ENCODE measurements at regions not wholly inside any gene's neighbourhood (a gene's known extent, or its start where the extent isn't known, plus 50 kb on each side); places are given as distances from the start of the nearest gene placed in this dataset.

DNA sequence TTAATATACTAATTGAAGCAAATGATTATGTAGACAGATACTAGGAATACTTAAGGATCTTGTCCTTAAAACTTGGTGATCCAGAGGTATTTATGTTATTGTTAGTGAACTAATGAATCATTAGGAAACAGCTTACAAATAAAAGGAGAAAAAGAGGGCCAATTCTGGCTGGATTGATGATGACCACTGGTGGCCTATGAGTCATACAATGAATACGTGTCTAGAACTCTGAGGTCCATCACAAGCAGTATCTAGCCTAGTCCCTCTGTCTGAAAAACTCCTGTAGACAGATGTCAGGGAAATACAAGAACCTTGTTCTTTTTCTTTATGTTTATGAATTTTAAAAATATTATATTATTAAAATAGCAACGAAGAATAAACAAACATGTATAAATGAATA lies 51.7 kb upstream of the RTL1 start:
- no peaks in the 10 kb centered on the region for H3K27me3 ChIP-seq
- DNase-seq = no peak
- no peaks in the 10 kb centered on the region for H3K9me3 ChIP-seq
- no peaks in the 10 kb centered on the region; the same call in 1 of the 2 replicates for H3K4me1 ChIP-seq
- TF ChIP-seq, protein P1, sequence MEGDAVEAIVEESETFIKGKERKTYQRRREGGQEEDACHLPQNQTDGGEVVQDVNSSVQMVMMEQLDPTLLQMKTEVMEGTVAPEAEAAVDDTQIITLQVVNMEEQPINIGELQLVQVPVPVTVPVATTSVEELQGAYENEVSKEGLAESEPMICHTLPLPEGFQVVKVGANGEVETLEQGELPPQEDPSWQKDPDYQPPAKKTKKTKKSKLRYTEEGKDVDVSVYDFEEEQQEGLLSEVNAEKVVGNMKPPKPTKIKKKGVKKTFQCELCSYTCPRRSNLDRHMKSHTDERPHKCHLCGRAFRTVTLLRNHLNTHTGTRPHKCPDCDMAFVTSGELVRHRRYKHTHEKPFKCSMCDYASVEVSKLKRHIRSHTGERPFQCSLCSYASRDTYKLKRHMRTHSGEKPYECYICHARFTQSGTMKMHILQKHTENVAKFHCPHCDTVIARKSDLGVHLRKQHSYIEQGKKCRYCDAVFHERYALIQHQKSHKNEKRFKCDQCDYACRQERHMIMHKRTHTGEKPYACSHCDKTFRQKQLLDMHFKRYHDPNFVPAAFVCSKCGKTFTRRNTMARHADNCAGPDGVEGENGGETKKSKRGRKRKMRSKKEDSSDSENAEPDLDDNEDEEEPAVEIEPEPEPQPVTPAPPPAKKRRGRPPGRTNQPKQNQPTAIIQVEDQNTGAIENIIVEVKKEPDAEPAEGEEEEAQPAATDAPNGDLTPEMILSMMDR (IDR thresholded peaks at IDR 0.05; ENCODE audit: low read depth, low read length) = no peak
- H3K4me3 ChIP-seq (ENCODE audit: low read depth, low read length) = no peak overlapping the region
- peaks cover 76% of the 10 kb centered on the region for H3K36me3 ChIP-seq

DNA sequence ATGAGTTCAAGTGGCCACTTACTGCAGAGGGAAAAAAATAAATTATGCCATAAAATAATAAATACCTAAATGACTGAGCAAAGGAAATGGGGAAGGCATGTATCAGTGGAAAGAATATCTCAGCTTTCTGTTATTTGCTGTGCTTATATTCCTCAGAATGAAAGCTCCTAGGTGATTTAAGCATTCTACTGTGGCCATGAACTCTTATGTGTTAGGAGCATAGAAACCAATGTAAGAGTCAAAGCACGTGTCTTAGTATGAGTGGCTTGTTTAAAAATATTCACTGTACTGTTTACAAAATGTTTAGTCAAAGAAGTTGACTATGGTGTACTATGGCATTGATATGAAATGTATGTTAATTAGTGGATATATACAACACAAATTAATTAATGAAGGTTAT lies 59.0 kb upstream of the RTL1 start:
- H3K27me3 ChIP-seq = no peaks in the 10 kb centered on the region
- peaks cover 74% of the 10 kb centered on the region for H3K36me3 ChIP-seq
- H3K4me3 ChIP-seq (ENCODE audit: low read depth, low read length) = no peak overlapping the region
- H3K9me3 ChIP-seq = no peaks in the 10 kb centered on the region
- no peak for DNase-seq
- no peaks in the 10 kb centered on the region for H3K4me1 ChIP-seq
- TF ChIP-seq, protein P1 (IDR thresholded peaks at IDR 0.05; ENCODE audit: low read depth, low read length) = no peak

DNA sequence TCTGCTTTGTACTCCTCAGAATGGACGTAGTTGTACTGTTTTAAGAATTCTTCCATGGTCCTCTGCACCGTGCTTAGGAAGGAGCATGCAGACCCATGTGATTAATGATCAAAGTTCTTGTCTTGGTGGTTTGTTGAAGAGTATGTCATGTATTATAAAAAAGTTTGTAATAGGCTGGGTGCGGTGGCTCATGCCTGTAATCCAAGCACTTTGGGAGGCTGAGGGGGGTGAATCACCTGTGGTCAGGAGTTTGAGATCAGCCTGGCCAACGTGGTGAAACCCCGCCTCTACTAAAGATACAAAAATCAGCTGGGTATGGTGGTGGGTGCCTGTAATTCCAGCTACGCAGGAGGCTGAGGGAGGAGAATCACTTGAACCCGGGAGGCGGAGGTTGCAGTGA lies 61.8 kb upstream of the RTL1 start:
- TF ChIP-seq, protein P1 (IDR thresholded peaks at IDR 0.05; ENCODE audit: low read depth, low read length) = no peak
- H3K27me3 ChIP-seq = no peaks in the 10 kb centered on the region
- no peak for DNase-seq
- H3K9me3 ChIP-seq = no peaks in the 10 kb centered on the region
- no peak overlapping the region for H3K4me3 ChIP-seq (ENCODE audit: low read depth, low read length)
- H3K36me3 ChIP-seq = peaks cover 72% of the 10 kb centered on the region
- H3K4me1 ChIP-seq = no peaks in the 10 kb centered on the region

DNA sequence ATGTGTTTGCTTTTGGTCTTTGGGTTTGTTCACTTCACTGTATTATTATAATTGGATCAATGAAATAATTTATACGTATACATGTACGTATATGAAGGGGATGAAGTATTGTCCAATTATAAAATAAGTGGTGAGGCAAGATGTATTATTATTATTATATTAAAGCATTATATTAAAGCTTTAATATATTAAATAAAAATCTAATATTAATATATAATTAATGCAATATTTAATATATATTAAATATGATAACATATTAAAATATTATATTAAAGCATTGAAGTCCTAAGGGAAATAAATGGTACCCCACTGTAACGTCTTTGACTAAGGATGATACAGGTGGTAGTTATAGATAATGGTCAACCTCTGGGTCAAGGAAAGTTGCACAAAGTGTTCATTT lies 63.7 kb upstream of the RTL1 start:
- Histone ChIP-seq H3K9me3 (no peaks in the 10 kb centered on the region), H3K4me1 (no peaks in the 10 kb centered on the region), H3K36me3 (peaks cover 67% of the 10 kb centered on the region), H3K4me3 (ENCODE audit: low read depth, low read length) (no peak overlapping the region), H3K27me3 (no peaks in the 10 kb centered on the region)
- TF ChIP-seq, protein P1 (IDR thresholded peaks at IDR 0.05; ENCODE audit: low read depth, low read length) = no peak
- DNase-seq = no peak

DNA sequence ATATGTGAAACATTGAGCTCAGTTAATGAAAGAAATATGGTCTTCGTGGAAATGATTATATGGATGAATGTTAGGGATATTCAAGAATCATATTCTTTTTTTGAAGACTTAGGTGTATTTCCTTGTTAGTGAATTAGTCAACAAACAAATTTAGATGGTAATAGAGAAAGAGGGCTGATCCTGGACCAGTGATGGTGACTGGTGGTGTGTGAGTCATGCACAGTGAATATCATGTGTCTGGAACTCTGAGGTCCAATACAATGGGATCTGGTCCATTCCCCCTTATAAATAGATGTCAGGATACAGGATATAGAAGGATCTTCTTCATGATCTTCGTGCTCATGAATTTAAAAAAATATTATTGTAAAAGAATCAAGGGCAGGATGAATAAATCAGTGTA lies 64.4 kb upstream of the RTL1 start:
- DNase-seq = no peak
- Histone ChIP-seq H3K36me3 (peaks cover 64% of the 10 kb centered on the region), H3K4me3 (ENCODE audit: low read depth, low read length) (no peak overlapping the region), H3K9me3 (no peaks in the 10 kb centered on the region), H3K27me3 (no peaks in the 10 kb centered on the region), H3K4me1 (no peaks in the 10 kb centered on the region)
- TF ChIP-seq, protein P1 (IDR thresholded peaks at IDR 0.05; ENCODE audit: low read depth, low read length) = no peak

DNA sequence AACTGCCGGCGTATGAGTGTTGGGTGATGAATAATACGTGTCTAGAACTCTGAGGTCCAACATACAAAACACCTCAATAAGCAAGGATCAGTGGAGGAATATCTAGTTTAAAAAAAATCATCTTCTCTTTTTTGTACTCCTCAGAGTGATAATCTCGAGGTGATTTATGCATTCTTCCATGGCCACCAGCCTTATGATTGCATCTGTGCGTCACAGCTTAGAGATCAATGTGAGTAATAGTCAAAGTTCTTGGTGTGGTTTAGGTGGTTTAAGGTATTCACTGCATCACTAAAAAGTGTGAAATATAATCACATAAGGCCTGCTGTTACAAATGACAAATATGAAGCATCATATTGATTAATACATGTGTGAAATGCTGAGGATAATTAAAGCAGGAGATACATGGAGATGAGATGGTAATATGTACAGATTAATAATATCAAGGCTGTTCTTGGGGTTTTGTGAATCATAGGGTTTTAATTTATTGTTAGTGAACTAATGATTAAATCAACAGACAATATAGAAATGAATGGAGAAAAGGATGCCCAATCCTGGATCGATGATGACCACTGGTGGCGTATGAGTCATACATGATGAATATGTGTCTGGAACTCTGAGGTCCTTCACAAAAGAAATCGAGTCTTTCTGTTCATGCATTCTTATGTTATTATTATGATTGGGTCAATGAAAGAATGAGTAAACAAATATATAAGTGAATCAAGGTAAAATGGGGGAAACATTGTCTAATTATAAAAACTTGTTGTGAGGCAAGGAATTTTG lies 68.8 kb upstream of the RTL1 start:
- Histone ChIP-seq H3K27me3 (no peaks in the 10 kb centered on the region), H3K9me3 (no peaks in the 10 kb centered on the region), H3K4me3 (ENCODE audit: low read depth, low read length) (no peak overlapping the region), H3K4me1 (no peaks in the 10 kb centered on the region), H3K36me3 (peaks cover 78% of the 10 kb centered on the region)
- TF ChIP-seq, protein P1 (IDR thresholded peaks at IDR 0.05; ENCODE audit: low read depth, low read length) = no peak
- no peak for DNase-seq

Measured in BE2C (cell line).